Hindlimb muscle (tissue), 1 donor: ENCODE measurements at regions not wholly inside any gene's neighbourhood (a gene's known extent, or its start where the extent isn't known, plus 50 kb on each side); places are given as distances from the start of the nearest gene placed in this dataset.
"Not testable (repeated sequence)": the region's sequence is repeated elsewhere in the genome, so short reads cannot be mapped to it uniquely, and the experiment has no call there.

Source experiments
- DNase-seq: peaks from one replicate; pipeline ENCODE4 v3.0.0-alpha.2; 2013

- no peak for DNase-seq
These were observed 921.5 kb downstream of the TYW1 start for GRCh38 chr7:67918158-67918557.

GRCh38 chr7:67923286-67923685 lies 926.7 kb downstream of the TYW1 start:
- DNase-seq = no peak

DNA sequence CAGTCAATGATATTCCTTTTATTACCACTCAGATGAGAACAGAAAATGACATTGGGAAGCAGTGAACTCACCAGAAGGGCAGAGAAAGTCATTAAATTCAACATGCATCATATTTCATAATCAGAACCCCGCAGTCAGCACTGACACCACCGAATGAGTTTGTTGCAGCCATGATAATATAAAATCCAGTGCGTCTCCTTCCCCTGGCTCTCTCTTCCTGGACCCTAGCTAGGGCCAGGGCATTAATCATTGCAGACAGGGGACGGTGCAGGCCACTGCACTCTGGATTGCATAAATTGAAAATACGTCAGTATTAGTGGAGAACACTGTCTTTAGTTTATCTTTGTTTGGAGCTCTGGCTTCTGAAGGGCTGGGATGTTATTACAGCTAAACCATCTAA lies 931.5 kb downstream of the TYW1 start:
- no peak for DNase-seq

- DNase-seq = not testable (repeated sequence)
These were observed 939.8 kb downstream of the TYW1 start for GRCh38 chr7:67936447-67936846.

GRCh38 chr7:67940400-67940799 lies 943.8 kb downstream of the TYW1 start:
- DNase-seq = no peak

GRCh38 chr7:67947191-67947590 lies 950.6 kb downstream of the TYW1 start:
- DNase-seq = no peak

DNA sequence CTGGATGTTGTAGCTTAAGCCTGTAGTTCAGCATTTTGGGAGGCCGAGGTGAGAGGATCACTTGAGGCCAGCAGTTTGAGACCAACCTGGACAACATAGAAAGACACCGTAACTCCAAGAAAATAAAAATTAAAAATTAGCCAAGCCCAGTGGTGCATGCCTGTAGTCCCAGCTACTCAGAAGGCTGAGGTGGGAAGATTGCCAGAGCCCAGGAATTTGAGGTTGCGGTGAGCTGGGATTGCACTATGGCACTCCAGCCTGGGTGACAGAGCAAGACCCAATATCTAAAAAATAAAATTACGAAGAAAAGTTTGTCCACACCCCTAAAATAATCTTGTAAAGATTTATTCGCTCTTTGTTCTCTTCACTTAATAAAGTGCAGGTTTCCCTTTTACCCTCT lies 951.0 kb downstream of the TYW1 start:
- DNase-seq = no peak

GRCh38 chr7:67950321-67951083 lies 953.9 kb downstream of the TYW1 start:
- DNase-seq = no peak

DNA sequence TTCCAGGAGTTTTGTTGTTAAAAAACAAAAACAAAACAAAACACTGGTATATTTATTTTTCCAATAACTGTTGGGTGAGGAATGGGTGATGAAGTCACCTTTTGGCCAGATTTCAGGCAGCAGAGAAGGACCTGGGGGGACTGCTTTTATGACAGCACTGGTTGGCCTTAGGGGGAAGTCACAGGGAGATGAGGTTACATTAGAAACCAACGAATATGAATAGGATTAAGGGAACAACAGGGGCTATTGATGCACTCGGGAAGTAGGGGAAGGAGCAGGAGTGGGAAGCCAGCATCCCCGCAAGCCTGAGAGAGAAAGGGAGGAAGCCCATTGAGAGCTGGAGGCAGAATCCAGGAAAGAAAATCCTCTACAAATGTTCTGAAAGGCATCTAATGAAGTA lies 958.4 kb downstream of the TYW1 start:
- DNase-seq = no peak

GRCh38 chr7:67962863-67963262 lies 966.2 kb downstream of the TYW1 start:
- DNase-seq = no peak

- DNase-seq = no peak
These were observed 979.9 kb downstream of the TYW1 start for GRCh38 chr7:67976490-67976889.

- peak; percentile 26 for DNase-seq
These were observed 986.9 kb downstream of the TYW1 start for GRCh38 chr7:67983486-67983885.

- DNase-seq = no peak
These were observed 987.7 kb downstream of the TYW1 start for GRCh38 chr7:67984326-67984725.

DNA sequence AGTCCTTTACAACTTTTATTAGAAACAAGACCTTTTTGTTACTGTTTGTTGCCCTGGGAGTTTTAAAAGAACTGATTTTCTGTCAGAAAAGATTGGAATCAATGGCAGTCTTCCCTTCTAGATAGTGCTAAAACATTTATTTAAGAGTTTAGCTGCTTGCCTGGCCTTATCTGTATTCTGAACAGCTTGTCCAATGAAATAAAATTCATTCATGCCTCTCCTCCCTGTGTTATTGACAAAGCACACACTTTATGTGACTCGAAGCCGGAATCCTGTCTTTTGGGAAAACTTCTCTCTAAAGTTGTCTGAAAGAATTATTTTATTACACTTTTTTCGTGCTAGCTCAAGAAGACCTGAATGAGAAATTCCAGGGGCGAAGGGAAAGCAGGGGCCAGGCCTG lies 992.5 kb downstream of the TYW1 start:
- no peak for DNase-seq

- DNase-seq = no peak
These were observed 993.4 kb downstream of the TYW1 start for GRCh38 chr7:67990003-67990402.

GRCh38 chr7:67990716-67991115 lies 994.1 kb downstream of the TYW1 start:
- no peak for DNase-seq

DNA sequence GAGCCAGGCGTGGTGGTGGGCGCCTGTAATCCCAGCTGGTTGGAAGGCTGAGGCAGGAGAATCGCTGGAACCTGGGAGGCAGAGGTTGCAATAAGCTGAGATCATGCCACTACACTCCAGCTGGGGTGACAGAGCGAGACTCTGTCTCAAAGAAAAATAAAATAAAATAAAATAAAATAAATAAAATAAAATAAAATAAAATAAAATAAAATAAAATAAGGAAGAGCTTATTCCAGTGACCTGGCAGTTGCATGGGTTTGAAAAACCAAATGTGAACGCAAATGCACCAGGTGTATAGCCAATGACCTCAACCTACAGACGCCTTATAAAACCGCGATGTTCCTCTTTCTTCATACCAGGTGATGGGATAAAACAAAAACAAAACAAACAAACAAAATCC lies 995.7 kb downstream of the TYW1 start:
- DNase-seq = no peak

GRCh38 chr7:68005992-68006391 lies 1009.4 kb downstream of the TYW1 start:
- DNase-seq = no peak

- no peak for DNase-seq
These were observed 1010.0 kb downstream of the TYW1 start for GRCh38 chr7:68006619-68007018.

GRCh38 chr7:68009716-68010115 lies 1013.1 kb downstream of the TYW1 start:
- no peak for DNase-seq

DNA sequence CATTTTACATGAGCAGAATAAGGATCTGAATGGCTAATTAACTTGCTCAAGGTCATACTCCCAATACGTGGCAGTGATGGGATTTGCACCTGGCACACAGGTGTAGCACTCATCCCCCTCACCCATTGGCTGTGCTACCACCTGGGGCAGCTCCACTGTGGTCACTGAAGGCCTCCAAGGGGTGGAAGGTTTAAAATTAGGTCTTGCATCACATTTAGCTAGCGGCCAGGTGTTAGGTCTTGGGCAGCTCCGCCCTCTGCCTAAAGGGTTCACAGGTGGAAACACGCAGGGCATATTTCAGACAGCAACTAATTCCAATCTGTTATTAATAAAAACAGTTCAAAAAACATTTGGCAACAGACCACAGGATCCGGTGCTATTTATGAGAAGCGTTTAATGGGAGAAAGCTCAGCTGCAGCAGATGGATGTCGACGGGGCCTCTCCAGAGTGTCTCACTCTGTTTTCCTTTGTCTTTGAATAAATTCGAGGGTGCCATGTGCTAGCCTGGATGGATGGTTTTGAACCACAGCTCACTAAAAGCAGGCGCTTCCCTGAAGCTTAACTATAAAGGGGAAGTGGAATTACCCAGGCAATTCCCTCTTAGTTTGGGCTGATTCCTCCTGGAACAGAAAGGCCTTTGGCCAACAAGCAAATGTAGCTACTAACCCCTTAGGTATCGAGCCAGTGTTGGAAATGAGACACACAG lies 1017.6 kb downstream of the TYW1 start:
- no peak for DNase-seq

GRCh38 chr7:68015122-68015977 lies 1018.7 kb downstream of the TYW1 start:
- DNase-seq = no peak

DNA sequence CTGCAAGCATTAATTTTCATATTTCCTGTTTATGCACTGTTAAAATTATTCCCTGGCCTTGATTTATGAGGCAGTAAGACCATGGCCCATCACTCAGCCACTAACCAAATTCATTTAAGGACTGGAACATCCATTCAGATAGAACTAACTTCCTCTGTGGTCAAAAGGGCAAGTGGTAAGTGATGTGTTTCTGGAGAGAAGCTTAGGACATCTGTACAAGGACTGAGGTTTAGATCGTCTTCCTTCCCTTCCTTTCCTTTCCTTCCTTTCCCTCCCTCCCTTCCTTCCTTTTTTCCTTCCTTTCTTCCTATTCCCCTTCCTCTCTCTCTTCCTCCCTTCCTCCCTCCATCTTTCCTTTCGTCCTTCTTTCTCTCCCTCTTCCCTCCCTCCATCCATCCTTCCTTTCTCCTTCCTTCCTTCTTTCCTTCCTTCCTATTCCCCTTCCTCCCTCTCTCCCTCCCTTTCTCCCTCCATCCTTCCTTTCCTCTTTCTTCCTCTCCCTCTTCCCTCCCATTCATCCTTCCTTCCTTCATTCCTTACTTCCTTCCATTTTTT lies 1019.4 kb downstream of the TYW1 start:
- DNase-seq = no peak
